Naive thymus-derived CD8-positive, alpha-beta T cell (primary cell): ENCODE measurements at regions not wholly inside any gene's neighbourhood (a gene's known extent, or its start where the extent isn't known, plus 50 kb on each side); places are given as distances from the start of the nearest gene placed in this dataset.

ENCODE experiments used
- ATAC-seq, 2 donors: fragments of 150-1000 bp; cut with Tn5 transposase in 1 of 2; sonication (Bioruptor Pico), chemical (Tn5 transposase) in 1 of 2; 1 replicate in 1 of 2; 2 replicates in 1 of 2; pipeline ENCODE4 v1.10.0; 2021; ENCODE audit warnings: mild to moderate bottlenecking in 2 of 2, moderate library complexity in 2 of 2
- POLR2A ChIA-PET: fragments of 350-600 bp; sonication (Branson Sonifier 250); formaldehyde crosslinking; loops from one replicate; lab custom pipeline; 2021; ENCODE audit warnings: antibody characterized with exemption; lab: Charles Lee
- DNase-seq, 10 donors: peaks; one replicate each; pipeline versions ENCODE4 v3.0.0 to v3.0.0-alpha.2; 2020 to 2022
- H3K27ac Mint-ChIP-seq, 10 donors: one replicate each; pipeline ENCODE4 v1.8.0; 2020 to 2022; ENCODE audit warnings: mild to moderate bottlenecking in 10 of 10, mixed read lengths in 10 of 10, moderate library complexity in 4 of 10, inconsistent platforms in 1 of 10
- H3K27me3 Mint-ChIP-seq, 5 donors: one replicate each; pipeline ENCODE4 v1.8.0; 2021 to 2022; ENCODE audit warnings: mixed read lengths in 5 of 5
- H3K36me3 Mint-ChIP-seq, 3 donors: one replicate each; pipeline ENCODE4 v1.8.0; 2020 to 2022; ENCODE audit warnings: mixed read lengths in 3 of 3, mild to moderate bottlenecking in 2 of 3, inconsistent platforms in 1 of 3
- H3K4me1 Mint-ChIP-seq, 4 donors: one replicate each; pipeline ENCODE4 v1.8.0; 2021 to 2022; ENCODE audit warnings: mixed read lengths in 4 of 4
- H3K4me3 Mint-ChIP-seq, 10 donors: one replicate each; pipeline ENCODE4 v1.8.0; 2020 to 2022; ENCODE audit warnings: mild to moderate bottlenecking in 10 of 10, mixed read lengths in 10 of 10, moderate library complexity in 6 of 10, inconsistent platforms in 1 of 10
- H3K9me3 Mint-ChIP-seq, 9 donors: one replicate each; pipeline ENCODE4 v1.8.0; 2020 to 2022; ENCODE audit warnings: mixed read lengths in 9 of 9, mild to moderate bottlenecking in 3 of 9, inconsistent platforms in 1 of 9, moderate library complexity in 1 of 9

DNA sequence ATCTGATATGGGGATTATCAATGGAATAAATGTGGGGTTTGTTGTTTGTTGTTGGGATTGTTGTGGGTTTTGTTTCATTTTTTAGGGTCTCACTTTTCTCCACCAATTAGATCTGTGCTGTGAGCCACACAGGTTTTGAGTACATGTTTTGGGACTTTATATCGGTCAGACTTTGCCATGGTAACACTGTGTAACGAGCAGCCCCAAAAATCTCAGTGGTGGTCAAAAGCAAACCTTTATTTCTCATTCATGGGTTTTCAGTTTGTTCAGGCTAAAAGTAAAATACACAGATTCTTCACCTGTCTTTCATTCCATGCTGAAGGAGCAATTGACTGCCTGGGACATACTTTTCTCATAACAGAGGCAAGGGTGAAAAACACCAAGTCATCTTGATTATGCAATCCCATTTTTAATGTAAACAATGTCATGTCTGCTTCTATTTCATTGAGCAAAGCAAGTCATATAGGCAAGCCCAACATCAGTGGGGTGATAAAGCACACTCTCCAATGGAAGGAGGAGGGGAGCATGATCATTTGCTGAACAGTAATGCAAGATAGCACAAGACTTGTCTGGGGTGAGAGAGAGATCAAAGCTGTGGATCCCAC is 101.1 kb upstream of the PLCB4 start:
- Mint-ChIP-seq H3K4me1 (no peaks in the 10 kb centered on the region), H3K36me3 (no peaks in the 10 kb centered on the region), H3K27me3 (peaks cover 0 to 13% (median 6%) of the 10 kb centered on the region in 5 donors), H3K4me3 (no peak overlapping the region), H3K9me3 (peaks cover 0 to 21% (median 0%) of the 10 kb centered on the region in 9 donors), H3K27ac (no peak overlapping the region)
- POLR2A ChIA-PET, result no interaction called here
- no peak for ATAC-seq
- no peak for DNase-seq

GRCh38 chr20:8969146-8969583 is 99.7 kb upstream of the PLCB4 start:
- no peak for ATAC-seq
- POLR2A ChIA-PET, result no interaction called here
- no peak overlapping the region for H3K27ac Mint-ChIP-seq
- DNase-seq, result no peak
- peaks cover 0 to 5% (median 0%) of the 10 kb centered on the region in 5 donors for H3K27me3 Mint-ChIP-seq
- no peaks in the 10 kb centered on the region for H3K36me3 Mint-ChIP-seq
- no peak overlapping the region for H3K4me3 Mint-ChIP-seq
- peaks cover 0 to 10% (median 0%) of the 10 kb centered on the region in 9 donors for H3K9me3 Mint-ChIP-seq
- no peaks in the 10 kb centered on the region for H3K4me1 Mint-ChIP-seq

DNA sequence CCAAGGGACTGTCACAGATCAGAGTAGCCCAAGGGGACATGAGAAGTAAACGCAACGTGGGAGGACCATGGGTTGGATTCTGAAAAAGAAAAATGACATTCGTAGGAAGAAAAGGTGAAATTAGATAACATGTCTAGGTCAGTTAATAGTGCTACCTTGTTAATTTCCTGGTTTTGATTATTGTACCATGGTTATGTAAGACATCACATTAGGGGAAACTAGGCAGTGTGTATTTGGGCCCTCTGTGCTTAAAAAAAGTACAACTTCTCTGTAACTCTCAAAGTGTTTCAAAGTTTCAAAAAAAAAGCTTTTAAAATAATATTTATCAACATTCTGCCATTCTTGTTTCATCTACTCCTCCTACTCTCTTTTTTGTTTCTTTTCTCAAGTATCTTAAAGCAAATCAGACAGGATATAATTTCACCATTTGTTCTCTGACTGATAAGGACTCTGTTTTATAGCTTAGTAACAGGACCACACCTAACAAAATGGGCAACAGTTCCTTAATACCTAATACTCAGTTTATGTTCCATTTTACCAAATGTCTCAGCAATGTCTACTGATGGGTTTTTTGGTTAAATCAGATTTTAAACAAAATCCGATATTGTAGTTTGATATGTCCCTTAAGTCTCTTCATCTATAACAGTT is 97.1 kb upstream of the PLCB4 start:
- no peaks in the 10 kb centered on the region for H3K4me1 Mint-ChIP-seq
- POLR2A ChIA-PET, result no interaction called here
- H3K9me3 Mint-ChIP-seq, result peaks cover 0 to 10% (median 0%) of the 10 kb centered on the region in 9 donors
- H3K27ac Mint-ChIP-seq, result no peak overlapping the region
- H3K36me3 Mint-ChIP-seq, result no peaks in the 10 kb centered on the region
- DNase-seq, result no peak
- no peak for ATAC-seq
- no peak overlapping the region for H3K4me3 Mint-ChIP-seq
- no peaks in the 10 kb centered on the region for H3K27me3 Mint-ChIP-seq

DNA sequence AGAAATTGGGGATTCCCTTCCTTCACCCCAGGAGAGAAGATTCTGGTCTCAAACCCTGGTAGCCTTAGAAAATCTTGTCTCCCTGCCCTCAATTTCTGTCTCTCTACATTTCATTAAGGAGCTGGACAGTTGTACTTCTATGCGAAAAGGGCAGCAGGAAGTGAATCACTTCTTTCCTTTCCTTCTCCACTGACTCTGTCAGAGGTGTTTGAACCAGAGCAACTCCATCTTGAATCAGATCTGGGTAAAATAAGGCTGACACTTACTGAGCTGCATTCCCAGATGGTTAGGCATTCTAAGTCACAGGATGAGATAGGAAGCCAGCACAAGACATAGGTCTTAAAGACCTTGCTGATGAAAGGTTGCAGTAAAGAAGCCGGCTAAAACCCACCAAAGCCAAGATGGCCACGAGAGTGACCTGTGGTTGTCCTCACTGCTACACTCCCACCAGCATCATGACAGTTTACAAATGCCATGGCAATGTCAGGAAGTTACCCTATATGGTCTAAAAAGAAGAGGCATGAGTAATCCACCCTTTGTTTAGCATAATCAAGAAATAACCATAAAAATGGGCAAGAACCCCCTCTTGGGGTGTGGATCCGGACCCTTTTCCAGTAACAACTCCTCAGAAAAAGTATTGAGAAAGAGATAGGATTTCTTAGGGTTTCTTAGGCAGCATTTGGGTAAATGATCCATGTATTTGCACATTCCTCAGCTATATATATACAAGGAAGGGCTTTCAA is 95.8 kb upstream of the PLCB4 start:
- DNase-seq (no peak), ATAC-seq (no peak)
- Mint-ChIP-seq H3K4me1 (no peaks in the 10 kb centered on the region), H3K27ac (peak overlapping the region in 1 of 10 donors; percentile 65), H3K4me3 (no peak overlapping the region), H3K9me3 (peaks cover 0 to 10% (median 0%) of the 10 kb centered on the region in 9 donors), H3K27me3 (no peaks in the 10 kb centered on the region), H3K36me3 (no peaks in the 10 kb centered on the region)
- POLR2A ChIA-PET, result no interaction called here

- Mint-ChIP-seq H3K9me3 (peaks cover 0 to 2% (median 0%) of the 10 kb centered on the region in 9 donors), H3K27me3 (no peaks in the 10 kb centered on the region), H3K36me3 (no peaks in the 10 kb centered on the region), H3K4me3 (no peak overlapping the region), H3K4me1 (no peaks in the 10 kb centered on the region), H3K27ac (no peak overlapping the region)
- POLR2A ChIA-PET, result no interaction called here
- DNase-seq (no peak), ATAC-seq (no peak)
Measured at GRCh38 chr20:8974009-8974708, 94.7 kb upstream of the PLCB4 start.

DNA sequence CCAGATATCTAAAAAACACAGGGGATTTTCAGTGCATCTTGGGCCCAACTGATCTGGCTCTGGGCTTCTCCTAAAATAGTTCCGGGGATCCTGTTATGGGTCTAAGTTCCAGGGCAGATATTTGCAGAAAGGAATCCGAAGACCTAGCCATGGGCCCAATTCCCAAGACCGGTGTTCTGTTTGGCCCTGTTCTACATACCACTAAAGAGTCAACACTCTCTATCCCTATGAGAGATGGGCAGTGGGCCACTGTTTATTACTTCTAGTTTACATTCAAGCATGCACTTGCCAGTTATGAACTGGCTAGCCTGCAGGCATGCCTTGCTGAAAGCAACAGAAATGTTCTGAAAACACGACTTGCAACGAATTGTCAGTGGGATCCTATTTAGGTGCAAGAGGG is 87.4 kb upstream of the PLCB4 start:
- H3K4me1 Mint-ChIP-seq, result no peaks in the 10 kb centered on the region
- no peak overlapping the region for H3K4me3 Mint-ChIP-seq
- no peaks in the 10 kb centered on the region for H3K27me3 Mint-ChIP-seq
- no peak for ATAC-seq
- no peak for DNase-seq
- no peaks in the 10 kb centered on the region for H3K36me3 Mint-ChIP-seq
- POLR2A ChIA-PET, result no interaction called here
- no peaks in the 10 kb centered on the region for H3K9me3 Mint-ChIP-seq
- H3K27ac Mint-ChIP-seq, result no peak overlapping the region

DNA sequence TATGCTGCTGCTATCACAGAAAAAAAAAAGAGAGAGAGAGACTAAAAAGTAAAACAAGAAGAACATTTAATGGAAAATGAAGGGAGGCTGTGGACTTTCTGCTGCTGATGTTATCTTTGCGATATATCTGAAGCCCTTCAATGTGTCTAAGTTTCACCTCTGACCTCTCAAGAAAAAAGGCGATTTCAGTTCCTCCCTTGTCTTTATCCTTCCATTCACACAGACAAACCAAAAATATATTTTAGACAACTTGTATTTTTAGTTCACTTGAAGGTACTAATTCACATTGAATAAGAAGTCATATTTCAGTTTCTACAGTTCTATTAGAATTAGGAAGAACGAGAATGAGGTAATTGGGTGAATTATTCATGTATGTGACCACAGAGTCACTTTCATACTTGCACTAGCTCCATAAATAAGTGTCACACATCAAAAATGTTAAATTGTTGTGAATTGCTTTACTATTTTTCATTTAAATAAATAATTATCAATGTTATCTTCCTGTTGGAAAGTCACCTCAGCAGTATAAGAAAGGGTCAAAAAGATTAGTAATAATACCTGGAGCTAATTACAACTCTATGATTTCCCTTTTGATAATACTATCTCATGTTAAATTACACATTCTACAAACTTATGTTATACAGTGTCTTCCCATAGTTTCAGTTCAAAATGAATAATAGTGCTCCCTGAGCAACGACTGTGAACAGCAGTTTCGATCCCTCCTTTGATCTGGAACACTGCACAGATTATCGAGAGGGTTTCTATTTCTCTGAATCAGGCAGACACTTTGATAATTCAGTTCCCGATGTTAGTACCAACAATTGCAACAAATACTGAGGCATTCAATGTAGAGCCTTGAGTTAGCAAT is 85.2 kb upstream of the PLCB4 start:
- Mint-ChIP-seq H3K4me1 (no peaks in the 10 kb centered on the region), H3K36me3 (no peaks in the 10 kb centered on the region), H3K27me3 (no peaks in the 10 kb centered on the region), H3K9me3 (peaks cover 0 to 8% (median 0%) of the 10 kb centered on the region in 9 donors), H3K27ac (no peak overlapping the region), H3K4me3 (no peak overlapping the region)
- ATAC-seq, result no peak
- no peak for DNase-seq
- POLR2A ChIA-PET, result no interaction called here

DNA sequence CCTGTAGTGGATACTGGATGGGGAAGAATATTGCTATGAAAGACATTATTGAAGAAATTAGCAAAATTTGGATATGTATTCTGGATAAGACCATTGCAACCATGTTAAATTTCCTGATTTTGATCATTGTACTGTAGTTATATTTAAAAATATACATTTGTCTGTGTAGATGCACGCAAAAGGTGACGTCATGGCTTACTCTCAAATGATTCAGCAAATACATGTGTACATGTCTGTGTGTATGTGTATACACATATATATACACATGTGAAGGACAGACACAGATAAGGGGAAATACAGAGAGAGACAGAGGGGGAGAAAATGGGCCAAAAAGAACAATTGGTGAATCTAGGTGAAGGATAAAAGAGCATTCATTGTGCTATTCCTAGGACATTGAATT is 82.3 kb upstream of the PLCB4 start:
- POLR2A ChIA-PET, result no interaction called here

GRCh38 chr20:8990770-8991169 is 78.1 kb upstream of the PLCB4 start:
- POLR2A ChIA-PET, result no interaction called here
- ATAC-seq (no peak), DNase-seq (no peak)
- Mint-ChIP-seq H3K4me1 (no peaks in the 10 kb centered on the region), H3K9me3 (peaks cover 0 to 8% (median 0%) of the 10 kb centered on the region in 9 donors), H3K4me3 (no peak overlapping the region), H3K27me3 (no peaks in the 10 kb centered on the region), H3K36me3 (no peaks in the 10 kb centered on the region), H3K27ac (no peak overlapping the region)

More for the DNA sequence above, 82.3 kb upstream of the PLCB4 start:
- Mint-ChIP-seq H3K36me3 (no peaks in the 10 kb centered on the region), H3K9me3 (peaks cover 0 to 8% (median 0%) of the 10 kb centered on the region in 9 donors), H3K4me3 (no peak overlapping the region), H3K27me3 (no peaks in the 10 kb centered on the region), H3K27ac (no peak overlapping the region), H3K4me1 (no peaks in the 10 kb centered on the region)
- no peak for ATAC-seq
- no peak for DNase-seq

GRCh38 chr20:8994045-8994444 is 74.8 kb upstream of the PLCB4 start:
- Mint-ChIP-seq H3K9me3 (peaks cover 0 to 6% (median 0%) of the 10 kb centered on the region in 9 donors), H3K27ac (no peak overlapping the region), H3K27me3 (no peaks in the 10 kb centered on the region), H3K4me3 (no peak overlapping the region), H3K36me3 (no peaks in the 10 kb centered on the region), H3K4me1 (no peaks in the 10 kb centered on the region)
- ATAC-seq, result no peak
- no peak for DNase-seq
- POLR2A ChIA-PET, result no interaction called here

GRCh38 chr20:8995761-8996160 is 73.1 kb upstream of the PLCB4 start:
- no peak overlapping the region for H3K4me3 Mint-ChIP-seq
- POLR2A ChIA-PET, result no interaction called here
- H3K36me3 Mint-ChIP-seq, result no peaks in the 10 kb centered on the region

DNA sequence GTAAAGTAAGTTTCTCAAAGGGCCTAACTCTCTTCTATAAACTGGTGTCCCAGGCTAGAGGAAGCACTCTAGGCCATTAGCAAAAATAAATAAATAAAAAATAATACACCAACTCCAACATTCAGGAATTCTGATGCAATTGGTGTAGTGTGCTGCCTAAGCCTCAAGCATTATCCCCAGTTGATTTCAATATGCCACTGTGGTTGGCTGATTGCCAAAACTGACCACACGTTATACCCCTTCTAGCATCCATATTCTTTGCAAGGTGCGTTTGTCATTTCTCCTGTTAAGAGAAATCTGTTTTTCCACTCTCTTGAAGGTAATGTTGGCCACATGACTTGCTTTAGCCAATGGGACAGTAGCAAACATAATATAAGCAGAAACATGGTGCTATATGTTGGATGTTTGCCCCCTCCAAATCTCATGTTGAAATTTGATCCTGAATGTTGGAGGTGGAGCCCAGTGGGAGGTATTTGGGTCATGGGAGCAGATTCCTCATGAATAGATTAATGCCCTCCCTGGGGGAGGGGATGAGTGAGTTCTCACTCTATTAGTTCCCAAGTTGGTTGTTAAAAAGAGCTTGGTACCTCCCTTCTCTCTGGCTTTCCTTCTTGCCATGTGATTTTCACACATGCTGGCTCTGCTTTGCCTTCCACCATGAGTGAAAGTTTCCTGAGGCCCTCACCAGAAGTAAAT is 71.9 kb upstream of the PLCB4 start:
- no peak overlapping the region for H3K27ac Mint-ChIP-seq
- POLR2A ChIA-PET, result no interaction called here
- no peaks in the 10 kb centered on the region for H3K27me3 Mint-ChIP-seq
- H3K4me1 Mint-ChIP-seq, result no peaks in the 10 kb centered on the region
- H3K36me3 Mint-ChIP-seq, result peaks cover 0 to 6% (median 0%) of the 10 kb centered on the region in 3 donors
- ATAC-seq, result no peak
- H3K4me3 Mint-ChIP-seq, result no peak overlapping the region
- peaks cover 0 to 11% (median 4%) of the 10 kb centered on the region in 9 donors for H3K9me3 Mint-ChIP-seq
- no peak for DNase-seq

More at GRCh38 chr20:8995761-8996160, 73.1 kb upstream of the PLCB4 start:
- Mint-ChIP-seq H3K9me3 (peaks cover 0 to 11% (median 1%) of the 10 kb centered on the region in 9 donors), H3K27ac (no peak overlapping the region), H3K4me1 (no peaks in the 10 kb centered on the region), H3K27me3 (no peaks in the 10 kb centered on the region)
- ATAC-seq, result no peak
- no peak for DNase-seq
